ENCODE measurements at regions not wholly inside any gene's neighbourhood (a gene's known extent, or its start where the extent isn't known, plus 50 kb on each side); places are given as distances from the start of the nearest gene placed in this dataset.

- TF ChIP-seq, protein P1, sequence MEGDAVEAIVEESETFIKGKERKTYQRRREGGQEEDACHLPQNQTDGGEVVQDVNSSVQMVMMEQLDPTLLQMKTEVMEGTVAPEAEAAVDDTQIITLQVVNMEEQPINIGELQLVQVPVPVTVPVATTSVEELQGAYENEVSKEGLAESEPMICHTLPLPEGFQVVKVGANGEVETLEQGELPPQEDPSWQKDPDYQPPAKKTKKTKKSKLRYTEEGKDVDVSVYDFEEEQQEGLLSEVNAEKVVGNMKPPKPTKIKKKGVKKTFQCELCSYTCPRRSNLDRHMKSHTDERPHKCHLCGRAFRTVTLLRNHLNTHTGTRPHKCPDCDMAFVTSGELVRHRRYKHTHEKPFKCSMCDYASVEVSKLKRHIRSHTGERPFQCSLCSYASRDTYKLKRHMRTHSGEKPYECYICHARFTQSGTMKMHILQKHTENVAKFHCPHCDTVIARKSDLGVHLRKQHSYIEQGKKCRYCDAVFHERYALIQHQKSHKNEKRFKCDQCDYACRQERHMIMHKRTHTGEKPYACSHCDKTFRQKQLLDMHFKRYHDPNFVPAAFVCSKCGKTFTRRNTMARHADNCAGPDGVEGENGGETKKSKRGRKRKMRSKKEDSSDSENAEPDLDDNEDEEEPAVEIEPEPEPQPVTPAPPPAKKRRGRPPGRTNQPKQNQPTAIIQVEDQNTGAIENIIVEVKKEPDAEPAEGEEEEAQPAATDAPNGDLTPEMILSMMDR (IDR thresholded peaks at IDR 0.05; ENCODE audit: borderline replicate concordance, extremely low read depth, low read length, poor library complexity, severe bottlenecking) = no peak
- no peak for TF ChIP-seq EZH2 (IDR thresholded peaks at IDR 0.05; ENCODE audit: borderline replicate concordance, low read depth, low read length, severe bottlenecking)
Measured at GRCh38 chr5:27171761-27172261, 133.4 kb upstream of the CDH9 start.

All from DND-41 (cell line).